ENCODE measurements at regions not wholly inside any gene's neighbourhood (a gene's known extent, or its start where the extent isn't known, plus 50 kb on each side); places are given as distances from the start of the nearest gene placed in this dataset.

DNA sequence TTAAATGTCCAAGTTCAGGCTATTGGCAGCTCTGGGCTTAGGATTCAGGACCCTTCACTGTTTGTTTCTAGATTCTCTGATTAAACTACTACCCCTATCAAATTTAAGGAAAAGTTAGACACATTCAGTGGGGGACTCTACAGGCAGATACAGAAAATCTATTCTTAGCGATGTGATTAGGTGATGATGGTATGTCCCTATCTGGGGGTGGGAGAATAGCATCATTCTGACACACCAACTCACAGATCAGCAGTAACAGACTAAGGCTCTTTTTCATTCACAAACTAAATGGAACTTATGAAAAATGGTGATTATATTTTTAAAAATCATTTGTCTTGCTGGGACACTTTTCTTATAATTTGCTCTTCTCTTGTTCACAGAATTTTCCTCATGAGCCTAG, 232.9 kb upstream of the CDH2 start:
- no peak overlapping the region for H3K4me3 ChIP-seq

DNA sequence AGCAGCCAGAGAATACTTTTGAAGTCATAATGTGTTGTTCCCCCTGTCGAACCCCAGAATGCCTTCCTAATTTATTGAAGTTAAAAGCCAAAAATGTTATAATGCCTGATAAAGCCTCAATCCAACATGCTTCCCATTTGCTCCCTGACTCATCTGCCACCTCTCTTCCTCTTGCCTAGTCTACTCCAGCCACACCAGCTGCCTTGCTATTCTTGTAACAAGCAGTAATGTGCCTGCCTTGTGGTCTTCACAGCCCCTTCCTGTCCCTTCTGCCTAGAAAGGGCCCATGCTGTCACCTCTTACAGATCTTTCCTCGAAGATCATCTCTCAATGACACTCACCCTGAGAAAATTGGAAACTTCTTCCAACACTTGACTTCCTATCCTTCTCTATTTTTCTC, 231.6 kb upstream of the CDH2 start:
- Histone ChIP-seq H3K4me1 (peaks cover 0 to 4% (median 0%) of the 10 kb centered on the region in 12 donors), H3K27me3 (no peaks in the 10 kb centered on the region), H3K4me3 (no peak overlapping the region), H3K36me3 (no peaks in the 10 kb centered on the region), H3K9me3 (no peaks in the 10 kb centered on the region), H3K27ac (no peak overlapping the region)
- ATAC-seq (no peak), DNase-seq (no peak)
- no peak for TF ChIP-seq POLR2A (IDR thresholded peaks at IDR 0.05)
- TF ChIP-seq, protein P1, sequence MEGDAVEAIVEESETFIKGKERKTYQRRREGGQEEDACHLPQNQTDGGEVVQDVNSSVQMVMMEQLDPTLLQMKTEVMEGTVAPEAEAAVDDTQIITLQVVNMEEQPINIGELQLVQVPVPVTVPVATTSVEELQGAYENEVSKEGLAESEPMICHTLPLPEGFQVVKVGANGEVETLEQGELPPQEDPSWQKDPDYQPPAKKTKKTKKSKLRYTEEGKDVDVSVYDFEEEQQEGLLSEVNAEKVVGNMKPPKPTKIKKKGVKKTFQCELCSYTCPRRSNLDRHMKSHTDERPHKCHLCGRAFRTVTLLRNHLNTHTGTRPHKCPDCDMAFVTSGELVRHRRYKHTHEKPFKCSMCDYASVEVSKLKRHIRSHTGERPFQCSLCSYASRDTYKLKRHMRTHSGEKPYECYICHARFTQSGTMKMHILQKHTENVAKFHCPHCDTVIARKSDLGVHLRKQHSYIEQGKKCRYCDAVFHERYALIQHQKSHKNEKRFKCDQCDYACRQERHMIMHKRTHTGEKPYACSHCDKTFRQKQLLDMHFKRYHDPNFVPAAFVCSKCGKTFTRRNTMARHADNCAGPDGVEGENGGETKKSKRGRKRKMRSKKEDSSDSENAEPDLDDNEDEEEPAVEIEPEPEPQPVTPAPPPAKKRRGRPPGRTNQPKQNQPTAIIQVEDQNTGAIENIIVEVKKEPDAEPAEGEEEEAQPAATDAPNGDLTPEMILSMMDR (IDR thresholded peaks at IDR 0.05) = no peak
- intact Hi-C loops (cut with DNase I) = no loop called here
- 71 to 77% (median 72%) methylated on average over 2 of the region's 2 CpGs for WGBS, 4 donors

More for the DNA sequence above, 232.9 kb upstream of the CDH2 start:
- H3K27me3 ChIP-seq = no peaks in the 10 kb centered on the region
- DNase-seq (no peak), ATAC-seq (no peak)
- no peaks in the 10 kb centered on the region for H3K36me3 ChIP-seq
- no peak overlapping the region for H3K27ac ChIP-seq
- H3K9me3 ChIP-seq = no peaks in the 10 kb centered on the region
- H3K4me1 ChIP-seq = peaks cover 0 to 4% (median 0%) of the 10 kb centered on the region in 12 donors
- 56 to 71% (median 59%) methylated on average over 1 of the region's 1 CpG for WGBS, 4 donors
- intact Hi-C loops (cut with DNase I) = no loop called here
- TF ChIP-seq, protein P1 (IDR thresholded peaks at IDR 0.05) = no peak
- TF ChIP-seq POLR2A (IDR thresholded peaks at IDR 0.05) = no peak

DNA sequence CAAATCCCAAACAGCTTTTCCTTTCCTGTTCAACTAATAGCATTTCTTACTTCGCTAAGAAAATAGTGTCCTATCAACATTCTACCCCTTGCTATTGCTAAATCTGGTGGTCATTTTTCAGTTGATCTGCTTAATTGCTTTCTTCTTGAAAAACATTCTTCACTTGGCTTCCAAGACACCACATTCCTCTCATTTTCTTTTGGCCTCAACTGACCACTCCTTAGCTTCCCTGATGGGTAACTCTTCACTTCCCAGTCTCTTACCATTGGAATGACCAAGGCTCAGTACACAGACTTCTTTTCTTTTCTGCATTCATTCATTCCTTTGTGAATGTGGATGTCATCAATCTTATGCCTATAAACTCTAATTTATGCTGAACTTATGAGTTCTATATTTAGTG, 230.8 kb upstream of the CDH2 start:
- TF ChIP-seq POLR2A (IDR thresholded peaks at IDR 0.05) = no peak
- TF ChIP-seq, protein P1 (IDR thresholded peaks at IDR 0.05) = no peak
- H3K27ac ChIP-seq = no peak overlapping the region
- WGBS, 4 donors = 61 to 70% (median 65%) methylated on average over 1 of the region's 1 CpG
- H3K4me1 ChIP-seq = peaks cover 0 to 3% (median 0%) of the 10 kb centered on the region in 12 donors
- H3K4me3 ChIP-seq = no peak overlapping the region
- no peaks in the 10 kb centered on the region for H3K9me3 ChIP-seq
- no peaks in the 10 kb centered on the region for H3K36me3 ChIP-seq
- no peaks in the 10 kb centered on the region for H3K27me3 ChIP-seq
- no peak for ATAC-seq
- no peak for DNase-seq
- intact Hi-C loops (cut with DNase I) = no loop called here

DNA sequence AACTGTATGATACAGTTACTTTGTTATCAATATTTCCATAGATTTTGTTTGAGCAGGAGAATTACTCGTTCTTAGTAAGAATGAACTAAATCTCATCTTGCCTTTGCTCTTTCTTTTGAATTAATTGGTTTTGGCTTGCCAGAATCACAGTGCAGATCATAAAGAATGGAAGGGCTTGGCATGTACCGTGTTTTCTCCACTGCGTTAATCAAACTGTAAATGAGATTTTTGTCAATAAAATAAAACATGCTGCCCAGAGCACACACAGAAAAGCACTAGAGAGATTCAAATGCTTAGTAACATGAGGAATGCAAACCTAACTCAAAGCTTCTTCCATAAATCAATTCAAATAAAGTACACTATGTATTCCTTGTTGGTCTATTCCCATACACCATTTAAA, 229.6 kb upstream of the CDH2 start:
- no peak for TF ChIP-seq POLR2A (IDR thresholded peaks at IDR 0.05)
- TF ChIP-seq, protein P1 (IDR thresholded peaks at IDR 0.05) = no peak
- H3K9me3 ChIP-seq = peaks cover 0 to 3% (median 0%) of the 10 kb centered on the region in 12 donors
- ATAC-seq (no peak), DNase-seq (no peak)
- peaks cover 0 to 1% (median 0%) of the 10 kb centered on the region in 12 donors for H3K4me1 ChIP-seq
- no peak overlapping the region for H3K4me3 ChIP-seq
- H3K27me3 ChIP-seq = no peaks in the 10 kb centered on the region
- intact Hi-C loops (cut with DNase I) = no loop called here
- 54 to 58% (median 55%) methylated on average over 3 of the region's 3 CpGs for WGBS, 4 donors
- no peaks in the 10 kb centered on the region for H3K36me3 ChIP-seq
- no peak overlapping the region for H3K27ac ChIP-seq

Measured in heart left ventricle (tissue), 16 donors.